Muscle of back (tissue), 3 donors: ENCODE measurements at regions not wholly inside any gene's neighbourhood (a gene's known extent, or its start where the extent isn't known, plus 50 kb on each side); places are given as distances from the start of the nearest gene placed in this dataset.
"Not testable (repeated sequence)": the region's sequence is repeated elsewhere in the genome, so short reads cannot be mapped to it uniquely, and the experiment has no call there.

ENCODE experiments used
- DNase-seq, 3 donors: peaks; one replicate each; pipeline versions ENCODE4 v3.0.0 to v3.0.0-alpha.2; 2013

- no peak for DNase-seq
These were observed 86.7 kb upstream of the XYLT1 start for GRCh38 chr16:17557480-17557879.

DNA sequence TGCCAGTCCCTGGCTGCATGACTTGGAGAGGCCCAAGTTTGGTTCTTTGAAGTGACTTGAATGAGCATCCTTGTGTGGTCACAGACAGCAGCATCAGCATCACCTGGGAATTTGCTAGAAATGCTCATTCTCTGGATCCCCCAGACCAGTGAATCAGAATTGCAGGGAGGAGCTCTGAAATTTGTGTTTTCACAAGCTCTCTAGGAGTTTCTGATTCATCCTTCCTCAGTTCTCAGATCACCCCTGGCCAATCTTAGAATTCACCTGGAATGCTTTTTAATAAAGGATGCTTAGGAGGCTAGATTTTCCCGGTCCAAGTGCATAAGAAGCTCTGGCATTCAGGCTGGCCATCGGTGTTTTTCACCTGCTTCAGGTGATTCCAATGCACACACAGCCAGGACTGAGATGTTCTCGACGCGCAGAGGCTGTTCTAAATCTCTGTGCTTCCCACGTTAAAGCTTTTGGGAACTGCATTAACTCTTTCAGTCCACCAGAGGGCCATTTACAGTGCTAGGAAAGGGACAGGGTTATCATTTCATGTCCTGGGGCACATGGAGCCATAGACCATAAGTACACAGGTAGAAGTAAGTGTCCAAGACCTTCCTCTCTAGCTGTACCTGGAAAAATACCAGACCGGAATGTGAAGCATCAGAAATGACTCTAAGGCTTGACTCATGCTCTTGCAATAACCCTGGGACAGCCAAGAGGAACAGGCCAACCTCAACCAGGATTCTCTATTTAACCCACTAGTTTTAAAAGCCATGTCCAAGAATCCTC lies 85.7 kb upstream of the XYLT1 start:
- peak in 1 of 3 donors; percentile 10 for DNase-seq

DNA sequence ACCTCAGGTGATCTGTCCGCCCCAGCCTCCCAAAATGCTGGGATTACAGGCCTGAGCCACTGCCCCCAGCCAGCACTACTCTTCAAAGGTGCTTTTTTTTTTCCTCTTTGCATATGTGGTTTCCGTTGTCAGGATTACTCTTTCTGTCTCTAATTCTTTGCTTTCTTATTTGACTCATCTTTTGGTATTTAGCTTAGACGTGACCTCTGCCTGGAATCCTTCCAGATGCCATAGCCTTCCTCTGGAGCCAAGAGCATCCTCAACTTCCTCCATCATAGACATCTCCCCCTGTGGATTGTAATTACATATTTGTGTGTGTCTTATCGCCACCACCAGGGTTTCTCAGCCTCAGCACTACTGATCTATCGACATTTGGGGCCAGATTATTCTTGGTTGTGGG lies 84.4 kb upstream of the XYLT1 start:
- DNase-seq, result peak in 1 of 3 donors; percentile 94

DNA sequence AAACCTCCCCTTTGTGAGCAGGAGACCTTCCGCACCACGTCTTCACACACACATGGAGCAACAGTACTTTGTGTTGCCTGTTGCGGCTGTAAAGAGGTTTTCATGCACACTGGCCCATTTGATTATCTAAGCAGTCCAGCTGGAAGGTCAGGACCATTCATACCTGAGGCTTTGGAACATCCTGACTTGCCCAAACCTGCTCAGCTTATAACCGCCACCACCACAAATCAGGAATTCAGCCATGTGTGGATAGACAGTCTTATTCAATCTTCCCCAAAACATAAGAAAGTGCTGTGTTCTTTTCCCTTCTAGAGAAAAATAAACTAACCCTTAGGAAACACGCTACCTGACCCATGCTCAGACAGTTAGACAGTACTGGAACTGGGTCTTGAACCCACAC lies 81.6 kb upstream of the XYLT1 start:
- no peak for DNase-seq

GRCh38 chr16:17551682-17552081 lies 80.9 kb upstream of the XYLT1 start:
- not testable (repeated sequence) for DNase-seq

DNA sequence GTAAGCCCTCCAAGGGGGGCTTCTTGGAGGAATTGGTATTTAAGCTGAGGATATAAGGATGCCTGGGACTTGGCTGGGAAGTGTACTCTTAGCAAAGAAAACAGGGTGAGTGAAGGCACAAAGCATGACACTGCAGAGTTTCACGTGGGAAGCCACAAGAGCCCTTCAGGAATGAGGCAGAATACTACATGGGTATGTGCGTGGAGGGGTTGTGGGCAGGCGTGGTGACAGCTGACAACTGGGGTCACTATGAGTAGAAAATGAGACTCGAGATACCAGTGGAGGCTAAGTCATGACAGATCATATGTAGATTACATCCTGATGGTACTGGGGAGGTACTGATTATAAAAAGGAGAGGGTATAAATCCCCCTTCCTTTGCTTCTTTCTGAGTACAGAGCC lies 78.1 kb upstream of the XYLT1 start:
- DNase-seq, result no peak

DNA sequence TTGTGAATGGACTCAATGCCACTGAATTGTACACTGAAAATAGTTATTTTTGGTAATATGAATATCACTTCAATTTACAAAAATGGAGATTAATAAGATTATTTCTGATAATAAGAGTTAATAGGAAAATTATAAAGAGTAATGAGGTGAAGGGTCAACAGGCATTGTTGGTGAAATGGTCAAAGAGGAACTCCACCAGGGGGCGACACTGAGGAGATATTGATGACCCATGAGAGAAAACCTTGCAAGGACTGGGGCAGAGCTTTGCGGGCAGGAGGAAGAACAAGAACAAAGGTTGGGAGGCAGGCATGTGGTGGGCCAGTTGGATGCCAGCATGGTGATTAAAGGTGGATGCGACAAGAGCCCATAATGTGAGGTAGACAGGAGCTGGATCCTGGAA lies 74.0 kb upstream of the XYLT1 start:
- DNase-seq, result no peak

- no peak for DNase-seq
These were observed 73.5 kb upstream of the XYLT1 start for GRCh38 chr16:17544304-17544703.

GRCh38 chr16:17543073-17543472 lies 72.3 kb upstream of the XYLT1 start:
- DNase-seq, result peak in 1 of 3 donors; percentile 2

DNA sequence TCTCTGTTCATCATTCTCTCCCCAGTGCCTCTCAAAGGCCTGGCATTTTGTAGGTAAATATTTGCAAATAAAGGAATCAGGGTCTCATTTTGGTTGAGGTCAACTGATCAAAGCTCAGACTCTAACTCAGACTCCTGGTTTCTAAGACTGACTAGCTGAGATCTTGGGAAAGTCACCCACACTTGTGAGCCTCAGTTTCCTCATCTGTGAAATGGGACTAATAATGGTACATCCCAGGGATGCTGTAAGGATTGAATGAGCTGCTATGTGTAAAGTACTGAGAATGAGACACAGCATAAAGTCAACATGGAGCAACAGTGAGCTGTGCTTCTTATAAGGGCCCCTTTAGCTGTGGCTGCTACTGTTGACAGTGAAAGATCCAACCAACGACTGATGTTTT lies 70.6 kb upstream of the XYLT1 start:
- DNase-seq, result no peak

DNA sequence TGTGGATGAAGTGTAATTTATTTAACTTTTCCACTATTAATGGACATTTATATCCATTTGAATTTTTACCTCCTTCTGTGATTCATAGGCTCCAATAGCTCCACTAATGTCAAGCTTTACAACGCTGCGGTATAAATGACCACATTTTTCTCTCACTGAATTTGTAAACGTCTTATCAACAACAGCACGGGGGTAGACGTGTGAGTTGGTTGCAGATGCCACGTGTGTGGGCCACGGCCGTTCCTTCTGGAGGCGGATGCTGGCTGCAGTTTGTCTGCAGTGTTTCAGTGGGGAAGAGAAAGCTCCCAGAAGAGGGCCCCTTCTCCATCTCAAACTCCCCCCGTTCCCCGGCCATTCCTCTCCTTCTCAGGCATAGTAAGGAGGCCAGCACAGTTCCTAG lies 68.2 kb upstream of the XYLT1 start:
- DNase-seq, result no peak

DNA sequence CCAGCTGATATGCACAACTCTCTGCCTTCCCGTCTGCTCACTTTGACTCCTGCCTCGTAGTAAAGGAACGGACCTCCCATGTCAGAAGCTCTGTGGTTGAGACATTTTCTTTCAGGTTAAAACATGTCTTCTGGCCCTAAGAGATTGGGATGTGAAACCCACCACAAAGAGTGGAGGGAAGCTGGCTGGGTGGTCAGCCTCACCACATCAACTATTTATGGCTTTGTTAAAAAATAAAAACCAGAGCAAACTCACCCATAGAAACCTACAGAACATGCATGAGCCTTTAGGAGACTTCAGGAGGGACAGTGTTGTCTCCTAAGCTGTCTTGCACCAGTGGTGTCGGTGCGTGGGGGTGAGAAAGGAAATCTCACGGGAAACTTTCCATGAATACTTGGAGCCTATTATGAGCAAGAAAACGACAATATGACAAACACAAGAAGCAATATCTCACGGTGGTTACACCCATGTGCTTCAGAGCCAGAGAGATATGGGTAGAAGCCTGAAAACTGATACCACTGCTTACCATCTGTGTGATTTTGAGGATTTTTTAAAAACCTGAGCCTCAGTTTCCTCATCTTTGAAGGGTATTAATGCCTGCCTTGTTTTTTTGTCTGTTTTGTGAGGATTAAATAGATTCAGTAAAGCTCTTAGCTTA lies 61.7 kb upstream of the XYLT1 start:
- no peak for DNase-seq

DNA sequence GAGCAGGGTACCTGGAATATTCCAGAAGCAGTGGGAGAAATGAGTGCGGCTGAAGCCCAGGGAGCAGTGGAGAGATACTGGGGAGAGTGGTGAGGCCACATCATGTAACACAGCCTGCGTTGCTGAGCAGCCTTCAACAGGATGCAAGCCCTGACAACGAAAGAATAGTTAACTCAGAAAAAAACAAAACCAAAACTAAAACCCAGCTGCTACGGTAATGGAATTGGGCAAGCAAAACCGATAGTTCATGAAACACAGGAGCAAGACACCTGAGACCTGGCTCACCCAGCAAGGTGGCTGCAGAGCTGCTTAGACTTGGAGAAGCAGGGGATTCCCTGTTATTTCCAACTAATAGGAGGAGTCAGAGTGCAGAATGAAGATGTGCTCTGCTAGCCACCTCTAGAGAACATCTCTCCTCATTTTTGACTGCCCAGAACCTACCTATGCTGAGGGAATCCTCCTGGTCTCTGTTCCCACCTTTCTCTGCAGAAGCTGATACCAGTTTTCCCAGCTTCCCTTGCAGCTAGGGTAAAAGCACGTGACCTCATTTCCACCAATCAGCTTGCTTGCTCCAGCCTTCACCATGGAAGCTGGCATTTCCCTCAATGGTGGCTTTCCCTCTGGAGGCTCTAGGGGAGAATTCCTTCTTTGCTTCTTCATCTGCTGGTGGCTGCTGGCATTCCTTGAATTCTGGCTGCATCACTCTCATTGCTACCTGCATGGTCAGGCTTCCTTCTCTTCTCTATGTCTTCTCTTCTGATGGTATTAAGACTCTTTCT lies 59.4 kb upstream of the XYLT1 start:
- DNase-seq, result no peak

GRCh38 chr16:17526956-17527937 lies 56.5 kb upstream of the XYLT1 start:
- no peak for DNase-seq

GRCh38 chr16:17524656-17525055 lies 53.9 kb upstream of the XYLT1 start:
- no peak for DNase-seq

- peak in 2 of 3 donors; percentile 43 to 51 for DNase-seq
These were observed 49.8 kb upstream of the XYLT1 start for GRCh38 chr16:17520561-17520960.
